HEK293T (cell line): ENCODE measurements at regions not wholly inside any gene's neighbourhood (a gene's known extent, or its start where the extent isn't known, plus 50 kb on each side); places are given as distances from the start of the nearest gene placed in this dataset.

Experiments used
- CTCF ChIA-PET: fragments of 350-600 bp; formaldehyde crosslinking; extraction: SDS; loops from one replicate; lab custom pipeline; 2021; ENCODE audit warnings: antibody characterized with exemption, inconsistent platforms; lab: Yijun Ruan, JAX
- POLR2A ChIA-PET: fragments of 350-600 bp; formaldehyde crosslinking; extraction: SDS; loops from one replicate; lab custom pipeline; 2020; ENCODE audit warnings: antibody characterized with exemption, inconsistent platforms; lab: Yijun Ruan, JAX
- DNase-seq: peaks from one replicate; pipeline ENCODE4 v3.0.0; 2012; ENCODE audit warnings: mixed read lengths; ENCODE audit errors: extremely low spot score
- ARNT ChIP-seq: fragments of 450-650 bp; IDR thresholded peaks from 2 replicates; pipeline ENCODE4 v1.6.1; 2017; ENCODE audit warnings: mild to moderate bottlenecking
- BHLHE40 ChIP-seq: fragments of 450-650 bp; IDR thresholded peaks from 2 replicates; pipeline ENCODE4 v1.6.1; 2016; ENCODE audit warnings: mild to moderate bottlenecking, moderate library complexity, borderline replicate concordance
- CTBP1 ChIP-seq: fragments of 450-650 bp; IDR thresholded peaks from 2 replicates; pipeline ENCODE4 v1.6.1; 2016; ENCODE audit warnings: borderline replicate concordance
- ELF4 ChIP-seq: fragments of 450-650 bp; IDR thresholded peaks from 2 replicates; pipeline ENCODE4 v1.6.1; 2017; ENCODE audit warnings: antibody characterized with exemption
- FOXA1 ChIP-seq: fragments of 450-650 bp; IDR thresholded peaks from 2 replicates; pipeline ENCODE4 v1.6.1; 2016; ENCODE audit warnings: mild to moderate bottlenecking
- FOXK2 ChIP-seq: fragments of 450-650 bp; IDR thresholded peaks from 2 replicates; pipeline ENCODE4 v1.6.1; 2016; ENCODE audit warnings: mild to moderate bottlenecking
- FOXM1 ChIP-seq: fragments of 450-650 bp; IDR thresholded peaks from 2 replicates; pipeline ENCODE4 v1.6.1; 2017; ENCODE audit warnings: mild to moderate bottlenecking, borderline replicate concordance
- HDGF ChIP-seq: fragments of 450-650 bp; IDR thresholded peaks from 2 replicates; pipeline ENCODE4 v1.6.1; 2017; ENCODE audit warnings: antibody characterized with exemption, borderline replicate concordance
- L3MBTL2 ChIP-seq: fragments of 450-650 bp; conservative IDR thresholded peaks from 2 replicates; pipeline ENCODE4 v1.6.1; 2016; ENCODE audit warnings: mild to moderate bottlenecking
- LEF1 ChIP-seq: fragments of 450-650 bp; IDR thresholded peaks from 2 replicates; pipeline ENCODE4 v1.6.1; 2017; ENCODE audit warnings: mild to moderate bottlenecking, borderline replicate concordance
- NFRKB ChIP-seq: fragments of 450-650 bp; IDR thresholded peaks from 2 replicates; pipeline ENCODE4 v1.6.1; 2016; ENCODE audit warnings: mild to moderate bottlenecking, moderate library complexity
- SP1 ChIP-seq: fragments of 450-650 bp; IDR thresholded peaks from 2 replicates; pipeline ENCODE4 v1.6.1; 2017
- SUZ12 ChIP-seq: fragments of 450-650 bp; IDR thresholded peaks from 2 replicates; pipeline ENCODE4 v1.6.1; 2016; ENCODE audit warnings: mild to moderate bottlenecking
- TARDBP ChIP-seq: fragments of 450-650 bp; IDR thresholded peaks from 2 replicates; pipeline ENCODE4 v1.6.1; 2016
- ZNF384 ChIP-seq: fragments of 450-650 bp; IDR thresholded peaks from 2 replicates; pipeline ENCODE4 v1.6.1; 2016
- TF ChIP-seq, protein P1 (sequence below): fragments of 450-650 bp; IDR thresholded peaks from 2 replicates; pipeline ENCODE4 v1.6.1; 2016

DNA sequence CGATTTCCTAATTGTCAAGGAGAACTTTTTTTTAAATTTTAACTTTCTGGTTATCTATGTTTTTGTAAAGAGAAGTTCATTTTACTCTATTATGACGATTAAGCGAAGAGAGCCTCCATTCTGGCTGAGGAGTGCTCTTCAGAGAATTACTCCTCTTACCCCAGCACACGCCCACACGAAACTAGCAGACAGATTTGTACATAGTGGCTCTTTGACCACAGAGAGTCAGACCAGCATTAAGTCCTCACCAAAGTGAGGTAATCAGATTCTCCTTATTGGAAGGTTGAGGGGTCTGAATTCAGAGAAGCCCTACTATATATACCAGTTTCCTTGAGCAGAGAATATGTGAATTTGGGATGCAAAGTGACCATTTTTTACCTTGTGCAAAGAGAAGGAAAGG, 204.8 kb upstream of the TSC22D2 start:
- no peak for DNase-seq
- no peak for TF ChIP-seq BHLHE40
- POLR2A ChIA-PET = no interaction called here
- CTCF ChIA-PET = interaction anchor here (0.6 kb wide), 1 partner anchor 13 kb away, joined by 3 read pairs; no protein-coding TSS in a partner anchor

DNA sequence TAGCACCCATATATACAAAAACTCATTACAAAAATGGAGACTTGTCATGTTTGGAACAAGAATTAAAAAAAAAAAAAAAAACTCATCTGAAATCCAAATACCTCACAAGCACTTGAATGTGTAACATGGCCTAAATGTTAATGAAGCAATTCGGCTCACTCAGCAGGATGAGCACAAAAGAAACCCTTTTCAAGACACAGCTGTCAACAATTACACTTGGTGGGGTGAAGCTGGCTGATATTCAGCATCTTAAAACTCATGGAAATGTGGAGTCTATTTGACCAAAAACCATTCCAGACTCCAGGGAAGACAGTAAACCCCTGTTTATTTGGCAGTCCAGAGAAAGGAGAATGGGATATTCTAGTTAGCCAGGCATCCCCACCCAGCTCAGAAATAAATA, 205.4 kb upstream of the TSC22D2 start:
- no peak for DNase-seq
- POLR2A ChIA-PET = no interaction called here
- TF ChIP-seq ELF4 (no peak), FOXA1 (no peak), HDGF (no peak)
- CTCF ChIA-PET = interaction anchor here (0.6 kb wide), 1 partner anchor 14 kb away, joined by 3 read pairs; no protein-coding TSS in a partner anchor

DNA sequence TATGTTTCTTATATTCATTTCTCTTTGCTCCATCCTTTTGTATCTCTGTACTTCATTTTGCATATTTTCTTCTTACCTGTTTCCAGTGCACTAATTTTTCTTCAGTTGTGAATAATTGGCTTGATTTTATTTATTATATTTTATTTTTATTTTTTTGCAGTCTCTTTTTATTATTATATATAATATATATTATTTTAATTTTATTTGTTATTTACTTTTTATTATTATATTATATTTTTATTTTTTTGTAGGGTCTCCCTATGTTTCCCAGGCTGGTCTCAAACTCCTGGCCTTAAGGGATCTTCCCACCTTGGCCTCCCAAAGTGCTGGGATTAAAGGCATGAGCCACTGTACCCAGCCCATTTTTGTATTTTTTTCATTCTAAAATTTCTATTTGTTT, 213.1 kb upstream of the TSC22D2 start:
- TF ChIP-seq SP1 = no peak
- TF ChIP-seq L3MBTL2 = no peak
- ChIA-PET CTCF (no interaction called here), POLR2A (no interaction called here)
- no peak for DNase-seq

DNA sequence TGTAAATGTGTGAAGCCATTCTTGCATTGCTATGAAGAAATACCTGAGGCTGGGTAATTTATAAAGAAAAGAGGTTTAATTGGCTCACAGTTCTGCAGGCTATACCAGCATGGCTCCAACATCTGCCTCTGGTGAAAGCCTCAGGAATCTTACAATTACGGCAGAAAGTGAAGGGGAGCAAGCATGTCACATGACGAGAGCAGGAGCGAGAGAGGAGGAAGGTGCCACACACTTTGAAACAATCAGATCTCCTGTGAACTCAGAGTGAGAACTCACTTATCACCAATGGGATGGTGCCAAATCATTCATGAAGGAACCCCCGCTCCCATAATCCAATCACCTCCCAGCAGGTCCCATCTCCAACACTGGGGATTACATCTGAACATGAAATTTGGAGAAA, 213.6 kb upstream of the TSC22D2 start:
- ChIA-PET POLR2A (no interaction called here), CTCF (no interaction called here)
- no peak for DNase-seq
- TF ChIP-seq FOXM1 = no peak
- no peak for TF ChIP-seq SP1
- no peak for TF ChIP-seq FOXK2
- TF ChIP-seq LEF1 = no peak
- no peak for TF ChIP-seq BHLHE40
- TF ChIP-seq ZNF384 = no peak
- TF ChIP-seq HDGF = no peak
- TF ChIP-seq FOXA1 = no peak
- TF ChIP-seq L3MBTL2 = no peak
- no peak for TF ChIP-seq TARDBP
- no peak for TF ChIP-seq SUZ12
- TF ChIP-seq ARNT = no peak
- no peak for TF ChIP-seq NFRKB
- TF ChIP-seq CTBP1 = no peak
- TF ChIP-seq, protein P1, sequence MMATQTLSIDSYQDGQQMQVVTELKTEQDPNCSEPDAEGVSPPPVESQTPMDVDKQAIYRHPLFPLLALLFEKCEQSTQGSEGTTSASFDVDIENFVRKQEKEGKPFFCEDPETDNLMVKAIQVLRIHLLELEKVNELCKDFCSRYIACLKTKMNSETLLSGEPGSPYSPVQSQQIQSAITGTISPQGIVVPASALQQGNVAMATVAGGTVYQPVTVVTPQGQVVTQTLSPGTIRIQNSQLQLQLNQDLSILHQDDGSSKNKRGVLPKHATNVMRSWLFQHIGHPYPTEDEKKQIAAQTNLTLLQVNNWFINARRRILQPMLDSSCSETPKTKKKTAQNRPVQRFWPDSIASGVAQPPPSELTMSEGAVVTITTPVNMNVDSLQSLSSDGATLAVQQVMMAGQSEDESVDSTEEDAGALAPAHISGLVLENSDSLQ = no peak
- no peak for TF ChIP-seq ELF4

DNA sequence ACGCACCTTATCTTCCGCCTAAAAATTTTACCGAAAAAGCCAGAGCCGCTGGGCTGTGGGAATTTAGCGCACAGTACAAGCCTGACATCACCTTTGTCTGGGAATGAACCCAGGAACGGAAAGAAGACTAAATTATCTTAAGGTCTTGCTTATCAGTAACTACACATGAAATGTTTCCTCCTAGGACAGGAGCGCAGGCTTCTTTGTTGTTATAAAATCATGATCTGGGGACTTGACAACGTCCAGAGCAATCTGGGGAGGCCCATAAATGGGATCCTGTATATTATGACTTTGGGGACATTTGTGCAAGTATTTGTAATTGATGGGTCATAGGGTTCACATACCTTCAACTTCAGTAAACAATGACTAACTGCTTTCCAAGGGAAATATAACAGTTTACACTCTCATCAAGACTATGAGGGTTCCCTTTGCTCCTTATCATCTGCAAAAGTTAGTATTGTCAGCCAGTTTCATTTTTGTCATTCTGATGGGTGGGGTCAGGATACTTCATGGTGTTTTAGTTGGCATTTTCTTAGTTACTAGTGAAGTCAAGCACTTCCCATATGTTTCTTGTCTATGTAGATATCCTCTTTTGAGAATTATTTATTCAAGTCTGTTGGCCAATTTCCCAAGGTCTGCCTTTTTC, 213.9 kb upstream of the PFN2 start:
- ChIA-PET POLR2A (interaction anchor here (0.6 to 2.4 kb wide), 5 partner anchors 13 to 217 kb away, joined by 3 to 27 read pairs (median 3); partner anchors contain the start of gene PFN2), CTCF (interaction anchor here (0.6 to 3.1 kb wide), 16 partner anchors 8 to 419 kb away, joined by 3 to 20 read pairs (median 3); no protein-coding TSS in a partner anchor)
- TF ChIP-seq ARNT (no peak), TARDBP (no peak), CTBP1 (no peak), SUZ12 (no peak), BHLHE40 (no peak), ZNF384 (no peak), FOXM1 (no peak), SP1 (no peak), ELF4 (no peak)
- TF ChIP-seq, protein P1 = no peak
- no peak for DNase-seq

DNA sequence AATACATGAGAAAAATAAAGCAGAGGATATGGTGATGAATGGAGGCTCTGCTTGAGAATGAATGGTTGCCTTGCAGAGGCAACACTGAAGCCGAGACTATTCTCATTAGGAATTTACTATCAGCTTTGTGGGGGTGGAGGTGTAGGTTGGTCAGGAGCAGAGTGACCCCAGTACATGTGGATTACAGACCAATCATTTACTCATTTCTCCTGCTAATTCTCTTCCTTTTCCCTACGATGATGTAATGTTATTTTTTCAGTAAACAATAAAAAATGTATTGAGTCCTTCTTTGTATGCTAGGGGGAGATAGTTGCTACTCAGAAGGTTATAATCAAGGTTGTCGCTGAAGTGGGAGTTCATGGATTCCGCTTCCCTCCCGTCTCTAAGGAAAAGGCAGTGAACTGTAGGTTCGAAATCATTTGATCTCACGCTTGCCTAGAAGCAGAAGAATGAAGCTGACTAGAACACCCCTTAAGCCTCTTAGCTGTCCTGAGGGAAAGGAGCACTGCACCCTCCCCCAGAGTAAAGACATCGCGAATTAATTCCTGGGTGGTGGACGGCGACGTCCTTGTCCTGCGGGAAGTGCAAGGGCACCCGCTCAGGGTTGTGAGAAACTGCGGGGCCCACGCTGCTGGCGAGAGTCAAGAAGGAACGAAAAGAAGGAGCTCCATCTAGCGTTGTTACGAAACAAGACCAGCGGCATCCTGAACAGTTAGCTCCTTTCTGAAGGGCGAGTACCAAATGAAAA, 213.2 kb upstream of the PFN2 start:
- POLR2A ChIA-PET = interaction anchor here (0.6 to 2.4 kb wide), 5 partner anchors 12 to 217 kb away, joined by 3 to 27 read pairs (median 3); partner anchors contain the start of gene PFN2

DNA sequence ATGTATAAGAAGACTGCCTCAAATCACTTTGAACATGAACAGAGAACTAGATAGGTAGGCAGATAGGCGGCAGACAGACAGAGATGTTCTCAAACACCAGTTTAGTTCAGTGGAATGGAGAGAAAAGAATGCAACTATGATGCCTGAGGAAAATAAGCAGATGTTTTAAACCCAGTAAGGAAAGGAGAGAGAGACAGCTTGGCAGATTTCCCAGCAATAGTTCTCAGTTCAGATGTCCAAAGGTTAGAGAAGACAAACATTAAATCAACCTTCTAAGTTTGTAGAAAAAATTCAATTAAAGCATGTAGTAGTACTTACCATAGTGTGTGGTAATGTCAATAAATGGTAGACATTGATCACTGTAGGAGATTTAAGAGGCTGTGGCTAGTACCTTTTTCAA, 209.6 kb upstream of the PFN2 start:
- POLR2A ChIA-PET = no interaction called here
- no peak for TF ChIP-seq BHLHE40
- TF ChIP-seq, protein P1 = no peak
- TF ChIP-seq SUZ12 = no peak
- no peak for TF ChIP-seq NFRKB
- no peak for TF ChIP-seq FOXM1
- no peak for TF ChIP-seq ARNT
- TF ChIP-seq TARDBP = no peak
- TF ChIP-seq HDGF = no peak
- no peak for TF ChIP-seq ELF4
- no peak for TF ChIP-seq LEF1
- no peak for TF ChIP-seq FOXA1
- TF ChIP-seq ZNF384 = no peak
- no peak for TF ChIP-seq FOXK2
- no peak for DNase-seq
- CTCF ChIA-PET = interaction anchor here (0.9 kb wide), 1 partner anchor 40 kb away, joined by 3 read pairs; no protein-coding TSS in a partner anchor

More for the DNA sequence above, 213.2 kb upstream of the PFN2 start:
- CTCF ChIA-PET = interaction anchor here (0.6 to 3.1 kb wide), 16 partner anchors 9 to 418 kb away, joined by 3 to 20 read pairs (median 3); no protein-coding TSS in a partner anchor
- TF ChIP-seq L3MBTL2 = peak; percentile 73
- no peak for TF ChIP-seq TARDBP
- peak; percentile 78 for DNase-seq
